Gastroesophageal sphincter (tissue), 4 donors: ENCODE measurements at regions not wholly inside any gene's neighbourhood (a gene's known extent, or its start where the extent isn't known, plus 50 kb on each side); places are given as distances from the start of the nearest gene placed in this dataset.

Experiments used
- ATAC-seq: fragments of 150-250 bp; one replicate; pipeline ENCODE4 v1.9.1; 2016; ENCODE audit warnings: mild to moderate bottlenecking, moderate library complexity
- H3K27ac ChIP-seq, 4 donors: fragments of 200-600 bp; sonication (generic) in 3 of 4; 1 replicate in 3 of 4; 2 replicates in 1 of 4; pipeline ENCODE4 v1.5.1; 2016 to 2019
- H3K27me3 ChIP-seq: fragments of 200-600 bp; sonication (generic); one replicate; pipeline ENCODE4 v1.5.1; 2019
- H3K36me3 ChIP-seq, 2 donors: fragments of 200-600 bp; sonication (generic); one replicate each; pipeline ENCODE4 v1.5.1; 2019; ENCODE audit warnings: control low read depth in 1 of 2
- H3K4me1 ChIP-seq, 3 donors: fragments of 200-600 bp; sonication (generic); 1 replicate in 2 of 3; 2 replicates in 1 of 3; pipeline ENCODE4 v1.5.1; 2016 to 2019; ENCODE audit warnings: control low read depth in 2 of 3
- H3K4me3 ChIP-seq, 2 donors: fragments of 200-600 bp; sonication (generic); one replicate each; pipeline ENCODE4 v1.5.1; 2019; ENCODE audit warnings: mild to moderate bottlenecking in 1 of 2, moderate library complexity in 1 of 2
- H3K9me3 ChIP-seq, 3 donors: fragments of 200-600 bp; sonication (generic); one replicate each; pipeline ENCODE4 v1.5.1; 2017 to 2019; ENCODE audit warnings: control low read depth in 2 of 3
- CTCF ChIP-seq, 4 experiments: fragments of 200-600 bp in 2 of 4; fragments of 450-650 bp in 2 of 4; sonication (generic) in 1 of 4; IDR thresholded peaks; one replicate each; pipeline ENCODE4 v1.5.1; 2017 to 2019; ENCODE audit warnings: antibody characterized with exemption in 4 of 4, mild to moderate bottlenecking in 2 of 4, moderate library complexity in 2 of 4
- EP300 ChIP-seq: sonication (generic); formaldehyde crosslinking; IDR thresholded peaks from one replicate; pipeline ENCODE4 v1.6.1; 2017; ENCODE audit warnings: antibody characterized with exemption, mild to moderate bottlenecking
- POLR2A ChIP-seq, 2 donors: fragments of 450-650 bp; IDR thresholded peaks; one replicate each; pipeline ENCODE4 v1.6.1; 2017; ENCODE audit warnings: antibody characterized with exemption in 2 of 2, mild to moderate bottlenecking in 2 of 2, moderate library complexity in 1 of 2
- POLR2AphosphoS5 ChIP-seq: sonication (generic); formaldehyde crosslinking; IDR thresholded peaks from one replicate; pipeline ENCODE4 v1.6.1; 2017; ENCODE audit warnings: antibody characterized with exemption
- WGBS, 2 donors: methylation state at CpG; one replicate each; pipeline ENCODE4 v1.1.5; 2018; ENCODE audit warnings: low coverage in 1 of 2; 5-methylcytosine and 5-hydroxymethylcytosine counted together

- H3K9me3 ChIP-seq, result peaks cover 0 to 5% (median 0%) of the 10 kb centered on the region in 3 donors
- H3K36me3 ChIP-seq, result no peaks in the 10 kb centered on the region
- H3K27me3 ChIP-seq, result no peaks in the 10 kb centered on the region
- 43 to 58% methylated on average over 1 to 3 of the region's 3 CpGs for WGBS, 2 donors
- no peak for ATAC-seq
- no peak overlapping the region for H3K4me3 ChIP-seq
- no peak overlapping the region for H3K27ac ChIP-seq
- H3K4me1 ChIP-seq, result no peaks in the 10 kb centered on the region
- TF ChIP-seq POLR2AphosphoS5, result no peak
- TF ChIP-seq CTCF (IDR thresholded peaks at IDR 0.05), result no peak
- no peak for TF ChIP-seq POLR2A (IDR thresholded peaks at IDR 0.05)
These were observed 86.5 kb downstream of the DLEU7 start for GRCh38 chr13:50757008-50757407.

GRCh38 chr13:50758796-50759195, 84.7 kb downstream of the DLEU7 start:
- Histone ChIP-seq H3K9me3 (peaks cover 0 to 5% (median 0%) of the 10 kb centered on the region in 3 donors), H3K4me1 (no peaks in the 10 kb centered on the region), H3K27ac (no peak overlapping the region), H3K27me3 (no peaks in the 10 kb centered on the region), H3K4me3 (no peak overlapping the region), H3K36me3 (no peaks in the 10 kb centered on the region)
- ATAC-seq, result no peak
- TF ChIP-seq CTCF (IDR thresholded peaks at IDR 0.05), result no peak
- TF ChIP-seq POLR2AphosphoS5, result no peak
- TF ChIP-seq EP300, result no peak
- TF ChIP-seq POLR2A (IDR thresholded peaks at IDR 0.05), result no peak
- WGBS, 2 donors, result 83 to 100% methylated on average over 1 of the region's 1 CpG

GRCh38 chr13:50760751-50761150, 82.7 kb downstream of the DLEU7 start:
- Histone ChIP-seq H3K27ac (no peak overlapping the region), H3K27me3 (no peaks in the 10 kb centered on the region), H3K4me1 (no peaks in the 10 kb centered on the region), H3K36me3 (no peaks in the 10 kb centered on the region), H3K9me3 (peaks cover 0 to 5% (median 0%) of the 10 kb centered on the region in 3 donors), H3K4me3 (no peak overlapping the region)
- TF ChIP-seq EP300, result no peak
- TF ChIP-seq POLR2A (IDR thresholded peaks at IDR 0.05), result no peak
- no peak for TF ChIP-seq POLR2AphosphoS5
- no peak for TF ChIP-seq CTCF (IDR thresholded peaks at IDR 0.05)
- WGBS, 2 donors, result 71 to 78% methylated on average over 1 of the region's 1 CpG
- ATAC-seq, result no peak

- H3K27ac ChIP-seq, result no peak overlapping the region
- no peak overlapping the region for H3K4me3 ChIP-seq
- H3K36me3 ChIP-seq, result no peaks in the 10 kb centered on the region
- no peak for ATAC-seq
- H3K27me3 ChIP-seq, result no peaks in the 10 kb centered on the region
- no peaks in the 10 kb centered on the region for H3K4me1 ChIP-seq
- TF ChIP-seq CTCF (IDR thresholded peaks at IDR 0.05) (no peak), EP300 (no peak), POLR2AphosphoS5 (no peak), POLR2A (IDR thresholded peaks at IDR 0.05) (no peak)
- H3K9me3 ChIP-seq, result peaks cover 0 to 5% (median 0%) of the 10 kb centered on the region in 3 donors
- 60 to 71% methylated on average over 1 of the region's 1 CpG for WGBS, 2 donors
These were observed 82.1 kb downstream of the DLEU7 start for GRCh38 chr13:50761406-50761805.

GRCh38 chr13:50762969-50763567, 80.4 kb downstream of the DLEU7 start:
- TF ChIP-seq POLR2AphosphoS5 (no peak), CTCF (IDR thresholded peaks at IDR 0.05) (no peak), EP300 (no peak), POLR2A (IDR thresholded peaks at IDR 0.05) (no peak)
- Histone ChIP-seq H3K9me3 (peaks cover 0 to 5% (median 0%) of the 10 kb centered on the region in 3 donors), H3K27ac (no peak overlapping the region), H3K4me1 (no peaks in the 10 kb centered on the region), H3K27me3 (no peaks in the 10 kb centered on the region), H3K4me3 (no peak overlapping the region), H3K36me3 (no peaks in the 10 kb centered on the region)
- 73% methylated on average over 4 of the region's 4 CpGs; no CpG with 5 or more reads in 1 of the 2 donors for WGBS, 2 donors
- no peak for ATAC-seq
